DOHH2 (cell line): ENCODE measurements at regions not wholly inside any gene's neighbourhood (a gene's known extent, or its start where the extent isn't known, plus 50 kb on each side); places are given as distances from the start of the nearest gene placed in this dataset.

ENCODE experiments used
- CTCF ChIP-seq: fragments of 200-600 bp; sonication (generic); IDR thresholded peaks from one replicate; pipeline ENCODE4 v1.5.1; 2014; ENCODE audit warnings: antibody characterized with exemption, mild to moderate bottlenecking, low read depth, low read length; ENCODE audit not compliant: poor library complexity, severe bottlenecking
- EZH2phosphoT487 ChIP-seq: fragments of 200-600 bp; sonication (generic); IDR thresholded peaks from 2 replicates; pipeline ENCODE4 v1.6.1; 2017; ENCODE audit warnings: borderline replicate concordance, mild to moderate bottlenecking, antibody characterized with exemption, low read length, moderate library complexity, mixed read lengths

GRCh38 chr3:168693870-168694269 lies 598.1 kb upstream of the GOLIM4 start:
- TF ChIP-seq CTCF (no peak), EZH2phosphoT487 (no peak)
